K562 (cell line): ENCODE measurements at regions not wholly inside any gene's neighbourhood (a gene's known extent, or its start where the extent isn't known, plus 50 kb on each side); places are given as distances from the start of the nearest gene placed in this dataset.

ENCODE experiments used
- ATAC-seq: fragments of 200-7000 bp; cut with Tn5 transposase; 3 replicates; pipeline ENCODE4 v1.9.1; 2020; ENCODE audit warnings: moderate library complexity
- BruUV-seq: library from RNA; stranded (reverse); fragments of 400-500 nt; replicated peaks from 2 replicates; lab custom pipeline; 2021; lab: Mats Ljungman, UMichigan
- CTCF ChIA-PET: fragments of 300-600 bp; formaldehyde crosslinking; extraction: SDS; loops from one replicate; lab custom pipeline; 2021; ENCODE audit warnings: low intra/inter-chr PET ratio; lab: Yijun Ruan, JAX
- POLR2A ChIA-PET: fragments of 300-600, 350-650 bp; sonication (Branson Sonifier 250); formaldehyde crosslinking; extraction: SDS; loops from one replicate; lab custom pipeline; 2021; ENCODE audit warnings: antibody characterized with exemption, inconsistent platforms; lab: Yijun Ruan, JAX
- DNase-seq, 4 experiments: peaks; one replicate each; pipeline versions ENCODE4 v3.0.0 to v3.0.0-alpha.2; 2011 to 2018; ENCODE audit warnings: low spot score in 3 of 4, mixed read lengths in 3 of 4; ENCODE audit errors: extremely low read depth in 1 of 4
- FAIRE-seq: peaks from 2 replicates; lab custom pipeline; 2011; peaks lifted over from hg19 to GRCh38; lab: Jason Lieb, UNC
- H2AFZ ChIP-seq: 2 replicates; pipeline ENCODE4 v1.6.0; 2011; ENCODE audit warnings: low read depth, low read length, control low read depth, inconsistent platforms
- H3K27ac ChIP-seq: fragments of 200-600 bp; 3 replicates; pipeline ENCODE4 v1.8.0; 2011; ENCODE audit warnings: low read depth, mild to moderate bottlenecking, control low read depth, inconsistent platforms, low read length, moderate library complexity, mixed read lengths; ENCODE audit errors: extremely low read depth
- H3K27me3 ChIP-seq, 2 experiments: fragments of 300-600 bp in 1 of 2; 2 replicates in 1 of 2; 3 replicates in 1 of 2; pipeline versions ENCODE4 v1.6.0 to v1.8.0; 2011; ENCODE audit warnings: inconsistent platforms in 2 of 2, low read length in 2 of 2, mild to moderate bottlenecking in 1 of 2, mixed read lengths in 1 of 2, moderate library complexity in 1 of 2; ENCODE audit not compliant: control insufficient read depth in 2 of 2, insufficient read depth in 2 of 2
- H3K36me3 ChIP-seq: fragments of 300-600 bp; 3 replicates; pipeline ENCODE4 v1.8.0; 2011; ENCODE audit warnings: mild to moderate bottlenecking, low read length, inconsistent platforms; ENCODE audit not compliant: control insufficient read depth, insufficient read depth
- H3K4me1 ChIP-seq, 2 experiments: fragments of 200-600 bp in 1 of 2; replicated peaks in 1 of 2; 2 replicates in 1 of 2; 3 replicates in 1 of 2; pipeline versions ENCODE4 v1.5.1 to v1.8.0; 2011; ENCODE audit warnings: inconsistent platforms in 2 of 2, low read length in 2 of 2, mild to moderate bottlenecking in 1 of 2, mixed read lengths in 1 of 2, moderate library complexity in 1 of 2; ENCODE audit not compliant: control insufficient read depth in 2 of 2, insufficient read depth in 2 of 2
- H3K4me2 ChIP-seq: 2 replicates; pipeline ENCODE4 v1.6.1; 2011; ENCODE audit warnings: low read length, control low read depth, inconsistent platforms, mixed read lengths; ENCODE audit not compliant: insufficient read depth
- H3K4me3 ChIP-seq: fragments of 200-600 bp; sonication (generic), shearing (Covaris generic); 2 replicates; pipeline ENCODE4 v1.5.1; 2016; ENCODE audit warnings: control low read depth, inconsistent platforms
- H3K79me2 ChIP-seq: fragments of 200-600 bp; 3 replicates; pipeline ENCODE4 v1.8.0; 2011; ENCODE audit warnings: low read length, inconsistent platforms; ENCODE audit not compliant: control insufficient read depth, insufficient read depth
- H3K9ac ChIP-seq, 2 experiments: 2 replicates each; pipeline versions ENCODE4 v1.6.0 to v1.6.1; 2011; ENCODE audit warnings: low read depth in 2 of 2, low read length in 2 of 2, control low read depth in 1 of 2, inconsistent platforms in 1 of 2, mild to moderate bottlenecking in 1 of 2, mixed read lengths in 1 of 2; ENCODE audit not compliant: insufficient read depth in 1 of 2
- H3K9me1 ChIP-seq: one replicate; pipeline ENCODE4 v1.6.0; 2011; ENCODE audit warnings: inconsistent platforms, mild to moderate bottlenecking, low read length, moderate library complexity; ENCODE audit not compliant: control insufficient read depth, insufficient read depth
- H3K9me3 ChIP-seq: replicated peaks from 2 replicates; pipeline ENCODE4 v1.5.1; 2011; ENCODE audit warnings: low read depth, low read length, inconsistent platforms; ENCODE audit not compliant: control insufficient read depth, insufficient read depth
- H4K20me1 ChIP-seq: replicated peaks from 2 replicates; pipeline ENCODE4 v1.6.1; 2011; ENCODE audit warnings: low read length, inconsistent platforms, mixed read lengths; ENCODE audit not compliant: control insufficient read depth, insufficient read depth
- ARID1B ChIP-seq: fragments of 450-650 bp; IDR thresholded peaks from 2 replicates; pipeline ENCODE4 v1.6.1; 2016; ENCODE audit warnings: antibody characterized with exemption, mild to moderate bottlenecking, inconsistent platforms
- CCAR2 ChIP-seq: fragments of 200-400 bp; formaldehyde crosslinking; IDR thresholded peaks from 2 replicates; pipeline ENCODE4 v1.6.1; 2017; ENCODE audit warnings: mild to moderate bottlenecking, low read depth, low read length
- CREM ChIP-seq: IDR thresholded peaks from 2 replicates; pipeline ENCODE4 v1.6.1; 2014; ENCODE audit warnings: antibody characterized with exemption, low read depth
- CTBP1 ChIP-seq: fragments of 450-650 bp; IDR thresholded peaks from 2 replicates; pipeline ENCODE4 v1.6.1; 2016; ENCODE audit warnings: borderline replicate concordance
- EP300 ChIP-seq: IDR thresholded peaks from 2 replicates; pipeline ENCODE4 v1.6.1; 2012; ENCODE audit warnings: low read length, improper control_type of control experiment
- ERF ChIP-seq: fragments of 450-650 bp; formaldehyde crosslinking; IDR thresholded peaks from 2 replicates; pipeline ENCODE4 v1.4.0; 2020; ENCODE audit warnings: mild to moderate bottlenecking, mixed read lengths
- FOSL1 ChIP-seq: fragments of 200-800 bp; sonication (Bioruptor generic); conservative IDR thresholded peaks from 2 replicates; pipeline ENCODE4 v1.6.1; 2016; ENCODE audit warnings: missing genetic modification characterization, missing compliant biosample characterization
- HNRNPH1 ChIP-seq: fragments of 200-400 bp; formaldehyde crosslinking; optimal IDR thresholded peaks from 2 replicates; pipeline ENCODE3; 2017; ENCODE audit warnings: low read depth, mild to moderate bottlenecking, low read length, moderate library complexity
- JUND ChIP-seq, 2 experiments: IDR thresholded peaks; 2 replicates in 1 of 2; 3 replicates in 1 of 2; pipeline ENCODE4 v1.6.1; 2011; ENCODE audit warnings: borderline replicate concordance in 2 of 2, low read depth in 2 of 2, low read length in 2 of 2, improper control_type of control experiment in 1 of 2, missing biosample characterization in 1 of 2, missing genetic modification characterization in 1 of 2, missing genetic modification reagents in 1 of 2
- LCOR ChIP-seq: sonication (generic); formaldehyde crosslinking; IDR thresholded peaks from 2 replicates; pipeline ENCODE4 v1.8.0; 2022; ENCODE audit warnings: mild to moderate bottlenecking, missing genetic modification reagents
- PPARD ChIP-seq: fragments of 250-450 bp; sonication (Bioruptor Pico); IDR thresholded peaks from 2 replicates; pipeline ENCODE4 v1.8.0; 2022; ENCODE audit warnings: inconsistent platforms, mild to moderate bottlenecking, moderate library complexity
- RFX7 ChIP-seq: fragments of 250-450 bp; sonication (Bioruptor Pico); IDR thresholded peaks from 2 replicates; pipeline ENCODE4 v1.5.1; 2021; ENCODE audit warnings: mild to moderate bottlenecking
- SOX6 ChIP-seq: fragments of 450-650 bp; IDR thresholded peaks from 2 replicates; pipeline ENCODE4 v1.6.1; 2014; ENCODE audit warnings: mild to moderate bottlenecking
- TAF9B ChIP-seq: fragments of 450-650 bp; IDR thresholded peaks from 2 replicates; pipeline ENCODE4 v1.6.1; 2018; ENCODE audit warnings: mild to moderate bottlenecking; ENCODE audit not compliant: partially characterized antibody
- TEAD1 ChIP-seq, 2 experiments: fragments of 450-650 bp in 1 of 2; sonication (generic) in 1 of 2; formaldehyde crosslinking; IDR thresholded peaks; 2 replicates each; pipeline versions ENCODE4 v1.4.0 to v1.8.0; 2020 to 2022; ENCODE audit warnings: mild to moderate bottlenecking in 2 of 2, missing genetic modification reagents in 1 of 2
- TEAD4 ChIP-seq, 2 experiments: sonication (generic) in 1 of 2; formaldehyde crosslinking in 1 of 2; IDR thresholded peaks; 2 replicates each; pipeline versions ENCODE4 v1.6.1 to v1.8.0; 2012 to 2022; ENCODE audit warnings: borderline replicate concordance in 1 of 2, inconsistent platforms in 1 of 2, low read length in 1 of 2, mild to moderate bottlenecking in 1 of 2, missing genetic modification reagents in 1 of 2
- ZNF12 ChIP-seq: sonication (generic); formaldehyde crosslinking; IDR thresholded peaks from 2 replicates; pipeline ENCODE4 v1.4.0; 2020; ENCODE audit warnings: mild to moderate bottlenecking, missing genetic modification reagents
- WGBS: fragments of 100-300 bp; shearing (Covaris generic); methylation state at CpG from one replicate; pipeline ENCODE4 v1.1.6; 2016; ENCODE audit warnings: low coverage, mixed read lengths; ENCODE audit not compliant: insufficient coverage; ENCODE audit errors: missing lambda C conversion rate; 5-methylcytosine and 5-hydroxymethylcytosine counted together
- in situ Hi-C: fragments of 300-500 bp; cut with MboI; formaldehyde crosslinking; loops from 4 replicates; pipeline ENCODE4 v1.15.0; 2018; ENCODE audit warnings: inconsistent platforms, mixed read lengths
- intact Hi-C: fragments of 100-400 bp; cut with micrococcal nuclease; formaldehyde crosslinking; loops from 2 replicates; pipeline ENCODE4 v1.14.2; 2022
- TF ChIP-seq, protein P1 (sequence below): fragments of 250-450 bp; sonication (Bioruptor Pico); IDR thresholded peaks from 2 replicates; pipeline ENCODE4 v1.5.0; 2020; ENCODE audit warnings: mild to moderate bottlenecking, borderline replicate concordance
- TF ChIP-seq, protein P2 (sequence below): sonication (generic); formaldehyde crosslinking; IDR thresholded peaks from 2 replicates; pipeline ENCODE4 v1.8.1; 2023; ENCODE audit warnings: mild to moderate bottlenecking, missing genetic modification reagents

DNA sequence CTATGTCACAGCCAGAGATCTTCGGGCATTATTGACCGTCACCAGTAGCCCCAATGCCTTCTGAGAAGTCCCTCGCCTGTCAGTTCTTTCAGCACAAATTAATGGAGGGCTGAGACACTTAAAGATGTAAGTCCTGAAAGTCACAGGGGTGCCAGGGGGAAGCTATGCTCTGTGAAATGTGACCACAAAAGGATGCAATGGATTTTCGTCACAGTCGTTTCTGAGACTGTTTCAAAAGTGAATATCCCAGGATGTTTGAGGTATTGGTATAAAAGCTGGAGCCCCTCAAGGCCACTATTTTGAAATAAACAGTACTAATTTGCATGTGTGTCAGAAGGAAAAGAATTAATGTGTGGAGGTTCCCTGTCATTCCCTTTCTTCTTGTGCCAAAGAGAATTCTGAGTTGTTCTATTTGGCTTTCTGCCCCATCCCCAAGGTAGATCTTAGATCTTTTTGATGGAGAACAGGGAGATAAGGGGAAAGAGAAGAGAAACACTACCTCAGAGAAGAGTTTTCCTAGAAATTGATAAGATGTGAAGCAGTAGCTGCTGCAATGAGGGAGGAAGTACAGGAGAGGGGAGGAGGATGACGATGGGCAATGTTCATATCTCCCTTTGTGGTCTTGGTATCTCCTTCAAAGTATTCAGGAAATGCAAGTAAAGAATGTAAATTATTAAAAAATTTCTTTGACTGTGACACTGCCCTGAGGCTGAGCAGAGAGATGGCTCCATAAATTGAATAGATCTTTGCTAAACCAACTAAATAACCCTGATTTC lies 101.8 kb upstream of the NAP1L1 start:
- Histone ChIP-seq H2AFZ (no peak overlapping the region), H3K27ac (no peak overlapping the region), H3K79me2 (no peaks in the 10 kb centered on the region), H3K27me3 (no peaks in the 10 kb centered on the region), H3K9me3 (no peaks in the 10 kb centered on the region), H3K4me2 (no peak overlapping the region), H3K4me3 (no peak overlapping the region), H3K36me3 (no peaks in the 10 kb centered on the region), H3K9ac (no peak overlapping the region), H3K9me1 (no peaks in the 10 kb centered on the region), H4K20me1 (no peaks in the 10 kb centered on the region), H3K4me1 (peaks cover 0 to 22% of the 10 kb centered on the region in 2 experiments; a peak in 2 of 5 replicates)
- intact Hi-C loops: no loop called here
- BruUV-seq: no TSS peak
- POLR2A ChIA-PET: interaction anchor here (1.0 kb wide), 1 partner anchor 20 kb away, joined by 3 read pairs; no protein-coding TSS in a partner anchor
- CTCF ChIA-PET: no interaction called here
- ATAC-seq (peak; percentile 58; the same call in 2 of the 3 replicates), FAIRE-seq (no peak), DNase-seq (peak in 2 of 4 experiments; percentile 31 to 46)
- whole genome bisulfite sequencing: 23% methylated on average over 6 of the region's 6 CpGs
- in situ Hi-C loops: no loop called here
- no peak for TF ChIP-seq CCAR2
- TF ChIP-seq TEAD4 (IDR thresholded peaks at IDR 0.05; ENCODE audit: low read length): no peak
- TF ChIP-seq TEAD4 (CRISPR knock-in tag; IDR thresholded peaks at IDR 0.05; ENCODE audit: borderline replicate concordance): no peak
- TF ChIP-seq PPARD (CRISPR knock-in tag): no peak
- TF ChIP-seq FOSL1 (tag): 0 out of 2 replicates have a peak, but pooled peaks have one; percentile 41
- TF ChIP-seq SOX6: peak; percentile 27; the same call in 1 of the 2 replicates
- TF ChIP-seq LCOR (CRISPR knock-in tag): no peak
- TF ChIP-seq JUND (IDR thresholded peaks at IDR 0.05; ENCODE audit: borderline replicate concordance, low read depth, low read length): 0 out of 2 replicates have a peak, but pooled peaks have one; percentile 43
- TF ChIP-seq JUND (tag; IDR thresholded peaks at IDR 0.05; ENCODE audit: borderline replicate concordance, low read depth, low read length): no peak; the same call in 2 of the 3 replicates
- no peak for TF ChIP-seq HNRNPH1
- no peak for TF ChIP-seq ZNF12
- TF ChIP-seq, protein P1, sequence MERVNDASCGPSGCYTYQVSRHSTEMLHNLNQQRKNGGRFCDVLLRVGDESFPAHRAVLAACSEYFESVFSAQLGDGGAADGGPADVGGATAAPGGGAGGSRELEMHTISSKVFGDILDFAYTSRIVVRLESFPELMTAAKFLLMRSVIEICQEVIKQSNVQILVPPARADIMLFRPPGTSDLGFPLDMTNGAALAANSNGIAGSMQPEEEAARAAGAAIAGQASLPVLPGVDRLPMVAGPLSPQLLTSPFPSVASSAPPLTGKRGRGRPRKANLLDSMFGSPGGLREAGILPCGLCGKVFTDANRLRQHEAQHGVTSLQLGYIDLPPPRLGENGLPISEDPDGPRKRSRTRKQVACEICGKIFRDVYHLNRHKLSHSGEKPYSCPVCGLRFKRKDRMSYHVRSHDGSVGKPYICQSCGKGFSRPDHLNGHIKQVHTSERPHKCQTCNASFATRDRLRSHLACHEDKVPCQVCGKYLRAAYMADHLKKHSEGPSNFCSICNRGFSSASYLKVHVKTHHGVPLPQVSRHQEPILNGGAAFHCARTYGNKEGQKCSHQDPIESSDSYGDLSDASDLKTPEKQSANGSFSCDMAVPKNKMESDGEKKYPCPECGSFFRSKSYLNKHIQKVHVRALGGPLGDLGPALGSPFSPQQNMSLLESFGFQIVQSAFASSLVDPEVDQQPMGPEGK (CRISPR knock-in tag): no peak
- no peak for TF ChIP-seq CREM
- no peak for TF ChIP-seq ERF (CRISPR knock-in tag)
- TF ChIP-seq RFX7 (CRISPR knock-in tag): no peak
- no peak for TF ChIP-seq TAF9B
- peak in 1 of 2 experiments; percentile 28; a peak in 1 of 4 replicates for TF ChIP-seq TEAD1 (CRISPR knock-in tag; IDR thresholded peaks at IDR 0.05)
- peak; percentile 62 for TF ChIP-seq ARID1B
- peak; percentile 39; the same call in 1 of the 2 replicates for TF ChIP-seq EP300
- TF ChIP-seq, protein P2, sequence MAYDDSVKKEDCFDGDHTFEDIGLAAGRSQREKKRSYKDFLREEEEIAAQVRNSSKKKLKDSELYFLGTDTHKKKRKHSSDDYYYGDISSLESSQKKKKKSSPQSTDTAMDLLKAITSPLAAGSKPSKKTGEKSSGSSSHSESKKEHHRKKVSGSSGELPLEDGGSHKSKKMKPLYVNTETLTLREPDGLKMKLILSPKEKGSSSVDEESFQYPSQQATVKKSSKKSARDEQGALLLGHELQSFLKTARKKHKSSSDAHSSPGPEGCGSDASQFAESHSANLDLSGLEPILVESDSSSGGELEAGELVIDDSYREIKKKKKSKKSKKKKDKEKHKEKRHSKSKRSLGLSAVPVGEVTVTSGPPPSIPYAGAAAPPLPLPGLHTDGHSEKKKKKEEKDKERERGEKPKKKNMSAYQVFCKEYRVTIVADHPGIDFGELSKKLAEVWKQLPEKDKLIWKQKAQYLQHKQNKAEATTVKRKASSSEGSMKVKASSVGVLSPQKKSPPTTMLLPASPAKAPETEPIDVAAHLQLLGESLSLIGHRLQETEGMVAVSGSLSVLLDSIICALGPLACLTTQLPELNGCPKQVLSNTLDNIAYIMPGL: no peak
- TF ChIP-seq CTBP1: peak; percentile 68; the same call in 1 of the 2 replicates
